Stimulated activated CD4-positive, alpha-beta T cell treated with anti-CD3 and anti-CD28 coated beads, Interleukin-1b, Interleukin-23, amount 100 ng/mL, for 24 hours (primary cell): ENCODE measurements at regions not wholly inside any gene's neighbourhood (a gene's known extent, or its start where the extent isn't known, plus 50 kb on each side); places are given as distances from the start of the nearest gene placed in this dataset.

Experiments used
- DNase-seq, 4 experiments: peaks; one replicate each; pipeline ENCODE4 v3.0.0-alpha.2; 2020; ENCODE audit warnings: low read depth in 4 of 4, low spot score in 1 of 4

- DNase-seq = no peak
Measured at GRCh38 chr2:221064880-221065279, 507.2 kb downstream of the EPHA4 start.

GRCh38 chr2:221068123-221068522 is 504.0 kb downstream of the EPHA4 start:
- DNase-seq = no peak

- DNase-seq = no peak
Measured at GRCh38 chr2:221070106-221070505, 502.0 kb downstream of the EPHA4 start.

GRCh38 chr2:221073326-221074049 is 498.6 kb downstream of the EPHA4 start:
- no peak for DNase-seq

GRCh38 chr2:221074238-221074637 is 497.9 kb downstream of the EPHA4 start:
- no peak for DNase-seq

- DNase-seq = no peak
Measured at GRCh38 chr2:221075203-221075602, 496.9 kb downstream of the EPHA4 start.

GRCh38 chr2:221077251-221077650 is 494.9 kb downstream of the EPHA4 start:
- DNase-seq = no peak

- no peak for DNase-seq
Measured at GRCh38 chr2:221077799-221078198, 494.3 kb downstream of the EPHA4 start.

GRCh38 chr2:221085341-221085900 is 486.7 kb downstream of the EPHA4 start:
- DNase-seq = no peak

GRCh38 chr2:221085936-221086335 is 486.2 kb downstream of the EPHA4 start:
- no peak for DNase-seq

GRCh38 chr2:221087779-221088178 is 484.3 kb downstream of the EPHA4 start:
- DNase-seq = no peak

- DNase-seq = no peak
Measured at GRCh38 chr2:221088506-221088905, 483.6 kb downstream of the EPHA4 start.

GRCh38 chr2:221095356-221095755 is 476.7 kb downstream of the EPHA4 start:
- DNase-seq = no peak

- no peak for DNase-seq
Measured at GRCh38 chr2:221096706-221097567, 475.2 kb downstream of the EPHA4 start.

- no peak for DNase-seq
Measured at GRCh38 chr2:221097568-221097915, 474.6 kb downstream of the EPHA4 start.

GRCh38 chr2:221097949-221098348 is 474.2 kb downstream of the EPHA4 start:
- no peak for DNase-seq

GRCh38 chr2:221100467-221101089 is 471.5 kb downstream of the EPHA4 start:
- DNase-seq = no peak

- no peak for DNase-seq
Measured at GRCh38 chr2:221102896-221103688, 469.0 kb downstream of the EPHA4 start.

- DNase-seq = no peak
Measured at GRCh38 chr2:221103930-221104329, 468.2 kb downstream of the EPHA4 start.

- no peak for DNase-seq
Measured at GRCh38 chr2:221104361-221104811, 467.7 kb downstream of the EPHA4 start.

- no peak for DNase-seq
Measured at GRCh38 chr2:221106241-221106640, 465.9 kb downstream of the EPHA4 start.
